Mesothelial cell of epicardium (in vitro differentiated cells): ENCODE measurements at regions not wholly inside any gene's neighbourhood (a gene's known extent, or its start where the extent isn't known, plus 50 kb on each side); places are given as distances from the start of the nearest gene placed in this dataset.

Experiments used
- DNase-seq, 2 experiments: peaks; one replicate each; pipeline ENCODE4 v3.0.0; 2021; ENCODE audit warnings: low spot score in 2 of 2; ENCODE audit not compliant: unreplicated experiment in 2 of 2
- H3K27ac Mint-ChIP-seq: 2 replicates; pipeline ENCODE4 v1.8.0; 2021; ENCODE audit warnings: mixed read lengths
- H3K27me3 Mint-ChIP-seq: 2 replicates; pipeline ENCODE4 v1.8.0; 2021; ENCODE audit warnings: low read depth, mixed read lengths
- H3K36me3 Mint-ChIP-seq: 2 replicates; pipeline ENCODE4 v1.8.0; 2021; ENCODE audit warnings: mixed read lengths
- H3K4me1 Mint-ChIP-seq: 2 replicates; pipeline ENCODE4 v1.8.0; 2021; ENCODE audit warnings: mixed read lengths
- H3K4me3 Mint-ChIP-seq: 2 replicates; pipeline ENCODE4 v1.8.0; 2021; ENCODE audit warnings: mild to moderate bottlenecking, moderate library complexity, mixed read lengths
- H3K9me3 Mint-ChIP-seq: 2 replicates; pipeline ENCODE4 v1.8.0; 2021; ENCODE audit warnings: mixed read lengths
- CTCF ChIP-seq: fragments of 200-600 bp; sonication (generic); IDR thresholded peaks from one replicate; pipeline ENCODE4 v1.5.0; 2021; ENCODE audit warnings: antibody characterized with exemption; ENCODE audit not compliant: unreplicated experiment

- Mint-ChIP-seq H3K4me3 (no peak overlapping the region), H3K27me3 (no peaks in the 10 kb centered on the region), H3K9me3 (peaks cover 65% of the 10 kb centered on the region), H3K4me1 (no peaks in the 10 kb centered on the region), H3K36me3 (peaks cover 2% of the 10 kb centered on the region), H3K27ac (no peak overlapping the region)
- DNase-seq, result no peak
- no peak for TF ChIP-seq CTCF
Observed at GRCh38 chr9:104412238-104412637, 91.8 kb upstream of the OR13F1 start.

- Mint-ChIP-seq H3K9me3 (peaks cover 59% of the 10 kb centered on the region), H3K27me3 (no peaks in the 10 kb centered on the region), H3K27ac (no peak overlapping the region), H3K4me1 (no peaks in the 10 kb centered on the region), H3K4me3 (no peak overlapping the region), H3K36me3 (no peaks in the 10 kb centered on the region)
- no peak for DNase-seq
- no peak for TF ChIP-seq CTCF
Observed at GRCh38 chr9:104416470-104416869, 87.6 kb upstream of the OR13F1 start.

GRCh38 chr9:104417296-104417695, 86.8 kb upstream of the OR13F1 start:
- no peaks in the 10 kb centered on the region for H3K27me3 Mint-ChIP-seq
- no peaks in the 10 kb centered on the region for H3K4me1 Mint-ChIP-seq
- H3K27ac Mint-ChIP-seq, result no peak overlapping the region
- DNase-seq, result no peak
- no peaks in the 10 kb centered on the region for H3K36me3 Mint-ChIP-seq
- peaks cover 56% of the 10 kb centered on the region for H3K9me3 Mint-ChIP-seq
- no peak overlapping the region for H3K4me3 Mint-ChIP-seq
- no peak for TF ChIP-seq CTCF

GRCh38 chr9:104429031-104429546, 75.0 kb upstream of the OR13F1 start:
- Mint-ChIP-seq H3K9me3 (peaks cover 35% of the 10 kb centered on the region), H3K4me1 (no peaks in the 10 kb centered on the region), H3K36me3 (no peaks in the 10 kb centered on the region), H3K27me3 (no peaks in the 10 kb centered on the region), H3K4me3 (no peak overlapping the region), H3K27ac (no peak overlapping the region)
- TF ChIP-seq CTCF, result no peak
- no peak for DNase-seq

- no peaks in the 10 kb centered on the region for H3K27me3 Mint-ChIP-seq
- TF ChIP-seq CTCF, result no peak
- peaks cover 30% of the 10 kb centered on the region for H3K9me3 Mint-ChIP-seq
- no peaks in the 10 kb centered on the region for H3K36me3 Mint-ChIP-seq
- H3K4me3 Mint-ChIP-seq, result no peak overlapping the region
- H3K27ac Mint-ChIP-seq, result no peak overlapping the region
- H3K4me1 Mint-ChIP-seq, result no peaks in the 10 kb centered on the region
- no peak for DNase-seq
Observed at GRCh38 chr9:104435059-104435458, 69.0 kb upstream of the OR13F1 start.

GRCh38 chr9:104448036-104448435, 56.0 kb upstream of the OR13F1 start:
- Mint-ChIP-seq H3K4me1 (no peaks in the 10 kb centered on the region), H3K27ac (no peak overlapping the region), H3K27me3 (no peaks in the 10 kb centered on the region), H3K4me3 (no peak overlapping the region), H3K36me3 (no peaks in the 10 kb centered on the region), H3K9me3 (no peaks in the 10 kb centered on the region)
- no peak for TF ChIP-seq CTCF
- DNase-seq, result no peak
